Stomach (tissue), 4 donors: ENCODE measurements at regions not wholly inside any gene's neighbourhood (a gene's known extent, or its start where the extent isn't known, plus 50 kb on each side); places are given as distances from the start of the nearest gene placed in this dataset.

Source experiments
- CTCF ChIP-seq, 7 experiments: fragments of 450-650 bp in 4 of 7; fragments of 200-600 bp in 3 of 7; sonication (generic) in 3 of 7; IDR thresholded peaks; one replicate each; pipeline ENCODE4 v1.5.1; 2016 to 2019; ENCODE audit warnings: antibody characterized with exemption in 7 of 7, control low read depth in 2 of 7, mild to moderate bottlenecking in 1 of 7
- POLR2A ChIP-seq, 4 donors: fragments of 450-650 bp; IDR thresholded peaks; one replicate each; pipeline ENCODE4 v1.6.1; 2016; ENCODE audit warnings: antibody characterized with exemption in 4 of 4, control low read depth in 2 of 4, mild to moderate bottlenecking in 1 of 4, moderate library complexity in 1 of 4
- POLR2AphosphoS5 ChIP-seq, 3 donors: sonication (generic); formaldehyde crosslinking; IDR thresholded peaks; one replicate each; pipeline ENCODE4 v1.6.1; 2016; ENCODE audit warnings: antibody characterized with exemption in 3 of 3

- TF ChIP-seq CTCF (IDR thresholded peaks at IDR 0.05): no peak
- TF ChIP-seq POLR2A (IDR thresholded peaks at IDR 0.05): no peak
- no peak for TF ChIP-seq POLR2AphosphoS5 (IDR thresholded peaks at IDR 0.05)
These were observed 245.0 kb upstream of the HTR2C start for GRCh38 chrX:114338870-114339269.
